T-helper 2 cell treated with Interferon-gamma antibody and Interleukin-4, amounts not matched to agents 100 ng/mL and 5 ng/mL, for 36 hours (primary cell): ENCODE measurements at regions not wholly inside any gene's neighbourhood (a gene's known extent, or its start where the extent isn't known, plus 50 kb on each side); places are given as distances from the start of the nearest gene placed in this dataset.

ENCODE experiments used
- intact Hi-C: fragments of 100-400 bp; cut with micrococcal nuclease; formaldehyde crosslinking; loops from one replicate; pipeline ENCODE4 v1.15.1; 2023

DNA sequence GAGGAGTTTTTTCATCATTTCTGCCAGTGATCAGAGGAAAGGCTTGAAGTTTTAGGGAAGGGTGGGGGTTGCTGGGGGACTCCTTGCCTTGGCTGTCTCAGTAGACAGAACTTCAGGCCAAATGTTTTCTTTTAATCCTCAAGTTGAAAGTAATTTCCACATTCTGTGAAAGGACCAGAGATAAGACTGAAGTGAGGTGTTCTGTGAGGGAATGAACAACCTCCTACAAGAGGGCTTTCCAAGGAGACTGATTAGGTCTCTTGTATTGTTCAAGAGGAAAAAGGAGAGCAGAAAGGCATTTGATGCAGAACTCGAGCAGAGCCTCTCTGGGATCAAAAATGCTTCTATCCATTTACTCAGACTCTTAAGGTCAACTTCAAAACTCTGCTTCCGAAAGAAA is 282.1 kb upstream of the ATP10B start:
- intact Hi-C loops = no loop called here

DNA sequence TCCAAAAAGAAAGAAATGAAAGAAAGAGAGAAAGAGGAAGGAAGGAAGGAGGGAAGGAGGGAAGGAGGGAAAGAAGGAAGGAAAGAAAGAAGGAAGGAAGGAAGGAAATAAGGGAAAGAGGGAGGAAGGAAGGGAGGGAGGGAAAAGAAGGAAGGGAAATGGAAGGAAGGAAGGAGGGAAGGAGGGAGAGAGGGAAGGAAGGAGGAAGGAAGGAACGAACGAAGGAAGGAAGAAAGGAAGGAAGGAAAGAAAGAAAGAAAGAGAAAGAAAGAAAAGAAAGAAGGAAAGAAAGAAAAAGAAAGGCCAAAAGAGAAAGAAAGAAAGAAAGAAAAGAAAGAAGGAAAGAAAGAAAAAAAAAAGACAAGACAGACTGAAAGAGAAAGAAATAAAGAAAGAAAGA is 263.9 kb upstream of the ATP10B start:
- intact Hi-C loops = no loop called here

DNA sequence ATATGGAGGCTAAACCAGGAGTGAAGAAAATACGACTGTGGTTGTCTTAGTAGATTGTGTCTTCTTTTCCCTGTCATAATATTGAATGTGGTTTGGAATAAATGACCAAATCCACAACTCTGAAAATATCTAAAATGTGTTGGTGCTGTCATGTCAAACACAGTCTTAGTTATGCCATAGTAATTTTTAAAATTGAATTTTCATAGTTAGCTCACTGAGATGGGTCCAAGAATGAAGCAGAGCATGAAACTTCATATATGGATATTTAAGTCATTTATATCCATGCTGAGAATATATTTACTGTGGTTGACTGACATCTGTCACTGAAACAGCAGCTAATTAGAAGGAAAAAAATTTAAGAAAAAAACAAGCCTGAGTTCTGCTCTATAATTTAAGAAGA is 260.4 kb upstream of the ATP10B start:
- intact Hi-C loops = no loop called here

DNA sequence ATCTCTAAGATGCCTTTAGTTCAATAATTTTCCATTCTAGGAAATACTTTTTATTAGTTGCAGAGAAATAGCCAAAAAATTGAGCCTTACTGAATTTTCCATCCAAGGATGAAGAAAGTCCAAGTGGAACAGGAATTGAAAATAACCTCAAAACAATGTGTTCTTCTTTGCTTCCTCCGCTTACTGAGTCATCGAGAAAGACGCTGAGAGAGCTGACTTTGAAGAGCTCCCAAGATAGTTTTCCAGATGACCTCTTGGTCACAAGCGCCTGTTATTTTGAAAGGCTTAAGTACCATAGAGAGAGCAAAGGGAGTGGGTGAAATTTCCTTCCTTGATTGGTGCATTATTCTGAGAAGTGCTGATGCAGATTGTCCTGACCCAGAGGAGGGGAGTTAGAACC is 253.5 kb upstream of the ATP10B start:
- intact Hi-C loops = no loop called here

DNA sequence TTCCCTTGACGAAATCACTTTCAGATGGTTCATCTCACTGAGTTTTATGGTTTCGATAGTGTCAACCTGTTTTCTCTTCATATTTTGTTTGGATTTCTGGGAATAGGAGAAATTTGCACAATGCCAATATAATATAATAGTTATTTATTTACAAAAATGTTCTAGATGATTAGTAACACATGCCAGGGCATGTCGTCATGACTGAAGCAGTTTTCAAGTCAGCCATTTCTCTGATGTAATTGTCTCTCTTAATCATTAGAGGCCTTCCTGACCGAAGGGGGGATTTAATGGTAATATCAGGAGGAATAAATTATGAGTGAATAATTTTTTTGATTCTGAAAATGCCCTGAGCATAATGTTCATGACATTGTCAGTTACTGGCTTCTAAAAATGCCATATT is 246.5 kb upstream of the ATP10B start:
- intact Hi-C loops = no loop called here

DNA sequence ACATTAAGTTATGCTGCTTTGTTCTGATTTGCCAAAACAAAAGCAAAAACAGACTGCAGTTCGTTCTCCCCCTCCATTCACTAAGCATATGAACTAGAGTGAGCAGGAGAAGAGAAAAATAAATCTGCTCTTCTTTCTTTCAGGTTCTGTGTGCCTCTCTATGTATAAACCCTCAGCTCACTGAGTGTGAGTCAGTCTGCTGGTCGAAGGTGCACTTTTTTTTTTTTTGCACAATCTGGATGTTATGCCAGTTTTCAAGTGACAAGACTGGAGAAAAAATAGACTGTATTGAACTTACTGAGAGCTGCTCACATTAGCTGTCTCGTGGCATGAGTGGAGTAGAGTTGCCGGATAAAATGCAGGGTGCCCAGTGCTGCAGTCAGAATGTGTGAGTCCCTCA is 244.6 kb upstream of the ATP10B start:
- intact Hi-C loops = no loop called here

DNA sequence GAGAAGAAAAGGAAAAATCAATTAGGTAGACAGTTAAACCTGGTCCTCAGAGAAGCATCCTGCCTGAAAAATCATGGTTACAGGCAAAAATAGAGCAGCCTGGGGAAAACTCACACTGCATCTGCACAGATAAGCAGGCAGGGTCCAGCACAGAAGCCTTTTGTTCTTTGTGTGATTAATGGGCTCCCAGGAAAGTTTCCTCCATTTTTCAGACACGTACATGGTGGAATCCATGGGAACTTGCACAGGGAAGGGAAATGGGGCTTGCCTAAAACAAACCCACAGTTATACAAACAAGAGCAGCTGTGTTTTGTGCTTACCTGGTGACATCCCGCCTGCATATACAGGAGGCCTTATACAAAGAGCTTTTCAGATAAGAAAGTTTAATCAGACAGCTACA is 243.9 kb upstream of the ATP10B start:
- intact Hi-C loops = no loop called here

DNA sequence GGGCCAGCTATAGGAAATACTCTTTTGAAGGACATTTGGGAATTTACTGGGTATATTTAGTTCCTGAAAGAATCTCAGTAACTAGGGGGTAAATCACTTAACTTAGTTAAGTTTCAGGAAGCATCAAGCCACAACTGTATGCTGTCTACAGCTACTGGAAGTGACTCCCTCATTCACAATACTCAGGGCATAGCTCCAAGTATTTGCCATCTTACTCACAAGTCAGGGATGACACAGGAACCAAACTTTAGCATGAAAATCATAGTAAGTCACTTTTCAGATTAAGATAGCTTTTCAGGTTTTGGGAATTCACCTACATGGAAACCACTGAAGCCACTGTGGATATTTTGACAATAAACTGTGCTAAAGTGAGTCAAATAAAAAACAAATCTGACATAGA is 242.4 kb upstream of the ATP10B start:
- intact Hi-C loops = no loop called here

DNA sequence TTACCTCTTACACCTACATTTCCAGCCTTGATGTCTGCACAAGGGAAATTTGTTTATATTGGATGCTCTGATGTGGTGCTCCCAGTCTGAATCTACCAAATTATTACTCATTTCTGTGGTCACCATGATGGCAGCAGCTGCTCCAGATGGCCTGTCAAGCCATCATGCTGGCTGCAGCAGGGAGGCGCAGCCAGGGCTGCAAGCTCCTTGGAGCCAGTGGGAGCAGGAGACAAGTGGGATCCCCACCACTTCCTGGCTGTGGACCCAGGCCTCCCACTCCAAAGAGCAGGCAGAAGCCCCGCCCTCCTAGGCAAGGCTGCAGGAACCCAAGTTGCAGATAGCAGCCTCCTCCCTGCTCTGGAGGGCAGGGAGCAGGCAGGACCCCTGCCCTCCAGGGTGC is 241.1 kb upstream of the ATP10B start:
- intact Hi-C loops = no loop called here

DNA sequence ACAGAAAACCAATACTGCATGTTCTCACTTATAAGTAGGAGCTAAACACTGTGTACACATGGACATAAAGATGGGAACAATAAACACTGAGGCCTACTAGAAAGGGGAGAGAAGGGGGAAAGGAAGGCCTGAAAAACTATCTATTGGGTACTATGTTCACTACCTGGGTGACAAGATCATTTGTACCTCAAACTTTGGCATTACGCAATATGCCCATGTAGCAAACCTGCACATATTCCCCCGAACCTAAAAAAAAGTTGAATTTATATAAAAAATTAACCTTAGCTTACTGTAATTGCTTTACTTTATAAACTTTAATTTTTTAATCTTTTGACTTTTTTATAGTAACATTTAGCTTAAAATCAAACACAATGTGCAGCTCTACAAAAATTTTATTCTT is 237.6 kb upstream of the ATP10B start:
- intact Hi-C loops = no loop called here

DNA sequence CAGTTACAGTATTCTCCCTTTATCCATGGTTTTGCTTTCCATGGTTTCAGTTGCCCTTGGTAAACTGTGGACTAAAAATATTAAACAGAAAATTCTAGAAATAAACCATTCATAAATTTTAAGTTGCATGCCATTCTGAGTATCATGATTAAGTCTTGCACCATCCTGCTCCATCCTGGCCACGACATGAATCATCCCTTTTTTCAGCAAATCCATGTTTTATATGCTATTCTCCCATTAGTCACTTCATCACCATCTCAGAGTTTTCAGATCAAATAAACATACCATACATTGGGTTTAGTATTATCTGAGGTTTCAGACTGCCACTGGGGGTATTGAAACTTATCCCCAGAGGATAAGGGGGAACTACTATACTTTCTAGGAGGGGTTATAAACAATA is 234.4 kb upstream of the ATP10B start:
- intact Hi-C loops = no loop called here

DNA sequence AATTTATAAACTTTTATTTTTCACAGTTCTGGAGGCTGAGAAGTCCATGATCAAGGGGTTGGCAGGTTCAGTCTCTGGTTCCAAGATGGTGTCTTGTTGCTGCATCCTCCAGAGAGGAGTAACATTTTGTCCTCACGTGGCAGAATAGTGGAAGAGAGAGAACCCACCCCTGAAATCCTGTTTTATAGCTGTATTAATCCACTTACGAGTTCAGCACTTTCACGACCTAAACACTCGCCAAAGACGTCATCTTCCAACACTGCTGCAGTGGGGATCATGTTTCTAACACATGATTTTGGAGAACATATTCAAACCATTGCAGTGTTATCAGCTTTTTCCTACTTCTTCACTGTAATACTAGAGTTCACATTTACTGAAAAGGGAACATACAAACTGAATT is 233.0 kb upstream of the ATP10B start:
- intact Hi-C loops = no loop called here

DNA sequence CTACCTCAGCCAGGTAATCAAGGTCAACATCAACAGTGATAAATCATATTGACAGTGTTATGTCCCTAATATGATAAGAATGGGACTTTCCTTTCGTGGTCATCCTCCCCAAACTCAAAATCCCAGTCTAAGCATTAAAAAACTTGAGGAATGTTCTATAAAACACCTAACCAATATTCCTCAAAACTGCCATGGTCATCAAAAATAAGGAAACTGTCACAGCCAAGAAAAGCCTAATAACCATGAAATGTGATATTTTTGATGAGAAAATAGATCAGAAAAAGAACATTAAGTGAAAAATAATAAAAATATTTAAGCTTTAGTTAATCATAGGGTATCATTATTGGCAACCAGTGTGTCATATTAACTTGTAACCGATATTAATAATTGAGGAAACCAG is 232.1 kb upstream of the ATP10B start:
- intact Hi-C loops = no loop called here

DNA sequence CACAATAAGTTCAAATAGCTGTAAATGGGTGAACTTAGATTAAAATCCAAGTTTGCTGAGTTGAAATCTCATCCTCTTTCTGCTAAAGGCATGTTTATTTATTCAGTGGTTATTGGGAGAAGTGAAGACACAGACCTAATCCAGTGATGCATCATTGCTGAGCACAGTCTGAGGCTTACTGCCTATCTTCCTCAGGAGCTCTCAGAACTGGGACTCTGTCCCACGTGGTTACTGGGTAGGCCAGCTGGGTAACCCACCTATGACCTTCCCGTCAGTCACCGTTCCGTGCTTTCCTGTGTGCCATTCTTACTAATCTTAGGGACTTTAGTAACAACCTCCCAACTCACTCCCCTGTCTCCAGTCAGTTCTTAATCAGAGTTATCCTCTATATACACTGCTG is 226.8 kb upstream of the ATP10B start:
- intact Hi-C loops = no loop called here

DNA sequence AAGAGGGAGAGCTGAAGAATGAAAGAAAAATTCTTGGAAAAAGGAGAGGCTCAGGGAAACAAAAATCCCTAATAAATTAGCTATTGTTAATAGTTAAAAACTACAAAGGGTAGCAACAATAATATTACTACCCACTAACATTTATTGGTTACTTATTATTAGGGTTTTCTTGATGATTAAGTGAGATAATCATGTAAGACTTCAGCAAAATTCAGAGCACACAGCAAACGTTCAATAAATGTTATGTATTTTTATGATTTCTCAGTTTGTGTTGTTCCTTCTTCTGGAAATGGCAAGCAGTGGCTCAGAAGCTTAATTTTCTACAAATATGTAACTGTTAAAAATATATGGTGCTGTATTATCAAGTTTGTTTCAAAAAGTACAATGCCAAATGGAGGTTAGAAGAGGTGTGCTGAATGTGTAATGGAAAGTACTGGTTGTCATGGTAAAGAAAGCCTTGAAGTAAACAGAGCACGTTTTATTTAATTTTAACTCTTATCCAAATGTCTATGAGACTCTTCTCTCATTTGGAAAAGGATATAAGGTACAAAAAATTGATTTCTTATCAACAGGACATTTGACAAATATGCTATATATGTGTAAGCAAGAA is 226.0 kb upstream of the ATP10B start:
- intact Hi-C loops = no loop called here

DNA sequence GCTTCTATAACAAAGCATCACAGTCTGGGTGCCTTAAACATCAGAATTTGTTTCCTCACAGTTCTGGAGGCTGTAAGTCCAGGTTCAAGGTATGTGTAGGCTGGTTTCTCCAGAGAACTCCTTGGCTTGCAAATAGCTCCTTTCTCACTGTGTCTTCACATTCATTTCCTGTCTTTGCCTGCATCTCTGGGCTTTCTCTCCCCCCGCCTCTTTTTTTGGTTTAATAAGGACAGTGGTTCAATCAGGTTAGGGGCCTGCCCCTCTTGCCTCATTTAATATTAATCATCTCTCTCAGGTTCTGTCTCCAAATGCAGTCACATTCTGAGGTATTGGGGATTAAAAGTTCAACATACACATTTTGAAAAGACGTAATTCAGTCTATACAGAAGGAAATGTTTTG is 225.5 kb upstream of the ATP10B start:
- intact Hi-C loops = no loop called here

DNA sequence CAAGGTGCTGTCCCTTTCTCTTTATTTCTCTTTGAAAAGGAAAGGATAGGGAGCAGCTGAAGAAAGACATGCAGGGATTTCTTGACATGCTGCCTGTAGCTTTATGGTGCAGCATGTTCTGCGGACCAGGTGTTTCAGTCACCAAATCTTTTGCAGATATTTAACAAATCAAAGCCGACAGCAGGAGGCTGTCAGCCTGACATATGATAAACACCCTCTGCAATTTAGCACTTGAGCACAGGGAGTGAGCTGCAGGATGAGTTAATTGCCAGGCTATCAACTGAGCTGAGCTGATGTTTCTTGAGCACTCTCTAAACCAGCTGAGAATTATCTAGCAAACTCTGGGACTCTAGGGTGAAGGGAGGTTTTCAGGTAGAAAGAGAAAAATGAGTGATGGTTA is 212.8 kb upstream of the ATP10B start:
- intact Hi-C loops = no loop called here

DNA sequence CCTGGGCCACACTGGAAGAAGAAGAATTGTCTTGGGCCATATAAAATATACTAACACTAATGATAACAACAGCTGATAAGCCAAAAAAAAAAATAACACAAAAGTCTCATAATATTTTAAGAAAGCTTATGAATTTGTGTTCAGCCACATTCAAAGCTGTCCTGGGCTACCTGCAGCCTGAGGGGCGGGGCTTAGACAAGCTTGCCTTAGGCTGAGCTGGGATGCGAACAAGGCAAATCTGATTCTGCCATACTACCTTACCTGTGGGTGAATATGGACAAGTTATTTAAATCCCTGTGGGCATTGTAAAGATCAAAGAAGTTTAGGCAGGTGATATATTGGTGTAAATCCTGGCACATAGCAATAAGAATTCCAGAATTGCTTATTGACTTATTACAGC is 212.3 kb upstream of the ATP10B start:
- intact Hi-C loops = no loop called here

DNA sequence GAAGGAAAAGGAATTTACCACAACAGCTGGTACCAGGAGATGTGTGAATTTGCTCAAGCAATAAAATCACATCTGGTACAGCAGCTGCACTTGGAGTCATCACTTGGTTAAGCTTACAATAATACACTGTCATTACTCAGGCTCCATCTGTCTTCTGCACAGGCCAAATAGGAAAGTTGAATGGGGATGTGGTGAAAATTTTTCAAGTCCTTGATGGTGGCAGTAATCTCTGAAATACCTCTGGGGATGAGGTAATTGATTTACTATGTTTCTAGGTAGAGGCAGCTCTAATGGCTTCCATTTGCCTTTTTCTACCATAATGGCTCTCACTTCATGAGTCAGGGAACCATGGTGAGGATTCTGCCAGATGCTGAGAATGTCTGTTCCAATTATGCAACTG is 206.8 kb upstream of the ATP10B start:
- intact Hi-C loops = no loop called here

DNA sequence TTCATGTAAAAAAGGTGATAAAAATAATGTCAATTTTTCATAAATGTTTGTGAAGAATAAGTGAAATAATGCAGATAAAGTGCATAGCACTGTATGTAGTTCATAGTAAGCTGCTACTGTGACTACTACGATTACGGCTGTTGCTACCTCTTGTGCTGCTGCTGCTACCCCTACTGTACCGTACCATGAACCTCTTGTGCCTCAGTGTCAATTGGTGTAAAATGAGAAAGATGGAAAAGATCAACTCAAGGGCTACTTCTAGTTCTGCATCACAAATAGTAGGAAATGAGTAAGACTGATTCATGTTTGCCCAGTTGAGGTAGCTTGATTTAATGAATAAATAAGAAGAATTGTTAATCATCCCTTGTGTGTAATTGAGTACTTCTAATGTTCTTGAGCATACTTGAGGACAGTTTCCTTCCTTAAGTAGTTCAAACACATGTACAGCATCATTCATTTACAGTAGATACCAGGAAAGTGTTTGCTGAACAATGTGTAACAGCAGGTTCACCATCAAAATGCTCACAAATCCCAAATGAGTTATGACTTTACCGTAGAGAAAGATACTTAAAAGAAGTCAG is 200.0 kb upstream of the ATP10B start:
- intact Hi-C loops = no loop called here

DNA sequence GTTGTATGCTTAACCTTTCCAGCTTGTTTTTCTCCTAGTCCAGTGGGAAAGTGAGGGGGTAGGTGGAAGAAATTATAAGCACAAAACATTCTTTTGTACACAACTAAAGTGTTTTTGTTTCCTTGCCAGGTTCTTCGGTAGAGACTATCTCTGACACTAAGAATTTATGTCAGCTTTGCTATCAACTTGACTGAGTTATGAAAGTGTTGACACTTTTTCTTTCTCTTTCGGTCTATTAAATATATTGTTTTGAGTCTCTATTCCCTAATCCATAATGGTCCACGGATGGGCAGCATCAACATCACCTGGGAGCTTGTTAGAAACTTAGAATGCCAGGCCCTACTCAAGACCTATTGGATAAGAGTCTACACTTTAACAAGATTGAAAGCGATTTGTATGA is 195.0 kb upstream of the ATP10B start:
- intact Hi-C loops = no loop called here

DNA sequence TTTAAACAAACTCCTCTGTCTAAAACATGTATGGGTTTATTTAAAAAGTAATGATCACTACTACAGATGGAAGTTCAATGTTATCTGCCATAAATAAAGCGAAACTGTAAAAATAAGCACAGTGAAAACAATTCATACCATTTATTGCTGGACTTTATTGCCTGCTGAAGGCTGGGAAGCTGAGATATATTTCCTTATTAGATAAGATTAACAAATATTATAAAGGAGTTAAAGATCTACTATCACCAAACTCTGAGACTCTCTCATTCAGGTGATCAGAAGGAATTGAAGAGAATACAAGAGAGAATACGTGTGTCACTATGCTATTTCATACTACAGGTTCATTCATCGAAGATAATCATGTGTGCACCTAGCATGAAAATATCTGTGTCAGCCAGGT is 190.9 kb upstream of the ATP10B start:
- intact Hi-C loops = no loop called here

DNA sequence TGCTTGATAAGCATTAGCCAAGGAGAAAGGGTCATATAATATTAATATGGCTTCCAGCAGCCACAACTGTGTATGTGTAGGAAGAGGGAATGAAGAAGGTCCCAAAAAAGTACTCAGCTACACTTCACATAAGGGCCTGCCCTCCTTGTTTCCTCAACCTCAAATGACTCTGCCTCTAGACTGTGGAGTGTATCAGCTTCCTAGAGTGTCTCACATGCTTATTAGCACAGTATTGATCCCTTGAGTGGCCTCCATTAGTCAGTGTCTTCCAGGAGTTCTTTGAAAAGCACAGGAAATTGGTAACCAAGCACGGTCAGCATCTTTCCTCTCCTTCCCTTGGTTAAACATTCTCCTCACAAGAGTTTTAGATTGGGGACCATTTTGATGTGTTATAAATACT is 190.4 kb upstream of the ATP10B start:
- intact Hi-C loops = no loop called here

DNA sequence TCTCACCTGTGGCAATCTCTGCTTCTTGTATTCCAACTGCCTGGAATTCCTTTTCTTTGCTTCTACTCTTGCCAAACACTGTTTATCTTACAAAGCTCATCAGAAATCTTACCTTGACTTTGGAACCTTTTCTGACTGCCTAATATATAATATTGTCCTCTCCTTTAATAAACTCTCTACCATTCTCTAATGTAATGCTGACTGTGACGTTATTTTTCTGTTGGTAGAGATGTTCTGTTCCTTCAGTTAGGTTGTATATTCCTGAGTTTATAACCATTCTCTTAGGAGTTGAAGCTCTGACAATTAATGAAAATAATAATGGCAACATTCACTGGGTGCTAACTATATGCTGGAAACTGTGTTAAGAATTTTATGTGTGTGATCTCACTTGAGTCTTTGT is 188.8 kb upstream of the ATP10B start:
- intact Hi-C loops = no loop called here
